ENCODE measurements at regions not wholly inside any gene's neighbourhood (a gene's known extent, or its start where the extent isn't known, plus 50 kb on each side); places are given as distances from the start of the nearest gene placed in this dataset.
"Not testable (repeated sequence)": the region's sequence is repeated elsewhere in the genome, so short reads cannot be mapped to it uniquely, and the experiment has no call there.

GRCh38 chr10:86579883-86580520, 58.4 kb upstream of the WAPL start:
- DNase-seq: no peak

GRCh38 chr10:86580521-86580891, 58.9 kb upstream of the WAPL start:
- DNase-seq: no peak

GRCh38 chr10:86583983-86584382, 62.4 kb upstream of the WAPL start:
- peak; percentile 5 for DNase-seq

GRCh38 chr10:86585037-86585929, 63.7 kb upstream of the WAPL start:
- DNase-seq: peak; percentile 81

GRCh38 chr10:86586516-86586915, 64.9 kb upstream of the WAPL start:
- DNase-seq: no peak

- not testable (repeated sequence) for DNase-seq
These were observed 65.6 kb upstream of the OPN4 start for GRCh38 chr10:86588781-86589180.

GRCh38 chr10:86591436-86591835, 62.9 kb upstream of the OPN4 start:
- DNase-seq: no peak

- peak; percentile 24 for DNase-seq
These were observed 61.9 kb upstream of the OPN4 start for GRCh38 chr10:86592413-86592812.

GRCh38 chr10:86594535-86594934, 59.8 kb upstream of the OPN4 start:
- no peak for DNase-seq

- DNase-seq: no peak
These were observed 58.9 kb upstream of the OPN4 start for GRCh38 chr10:86595496-86595895.

GRCh38 chr10:86596266-86596665, 58.1 kb upstream of the OPN4 start:
- no peak for DNase-seq

GRCh38 chr10:86597306-86597705, 57.0 kb upstream of the OPN4 start:
- DNase-seq: no peak

- no peak for DNase-seq
These were observed 56.2 kb upstream of the OPN4 start for GRCh38 chr10:86598151-86598550.

- no peak for DNase-seq
These were observed 55.3 kb upstream of the OPN4 start for GRCh38 chr10:86599041-86599440.

- no peak for DNase-seq
These were observed 54.6 kb upstream of the OPN4 start for GRCh38 chr10:86599729-86600128.

- no peak for DNase-seq
These were observed 54.1 kb upstream of the OPN4 start for GRCh38 chr10:86600296-86600695.

GRCh38 chr10:86601956-86602602, 52.3 kb upstream of the OPN4 start:
- DNase-seq: no peak

- DNase-seq: no peak
These were observed 51.1 kb upstream of the OPN4 start for GRCh38 chr10:86603256-86603655.
